K562 (cell line): ENCODE measurements at regions not wholly inside any gene's neighbourhood (a gene's known extent, or its start where the extent isn't known, plus 50 kb on each side); places are given as distances from the start of the nearest gene placed in this dataset.
"Not testable (repeated sequence)": the region's sequence is repeated elsewhere in the genome, so short reads cannot be mapped to it uniquely, and the experiment has no call there.

Experiments
- ATAC-seq: fragments of 200-7000 bp; cut with Tn5 transposase; 3 replicates; pipeline ENCODE4 v1.9.1; 2020; ENCODE audit warnings: moderate library complexity
- BruUV-seq: library from RNA; stranded (reverse); fragments of 400-500 nt; replicated peaks from 2 replicates; lab custom pipeline; 2021; lab: Mats Ljungman, UMichigan
- CTCF ChIA-PET: fragments of 300-600 bp; formaldehyde crosslinking; extraction: SDS; loops from one replicate; lab custom pipeline; 2021; ENCODE audit warnings: low intra/inter-chr PET ratio; lab: Yijun Ruan, JAX
- POLR2A ChIA-PET: fragments of 300-600, 350-650 bp; sonication (Branson Sonifier 250); formaldehyde crosslinking; extraction: SDS; loops from one replicate; lab custom pipeline; 2021; ENCODE audit warnings: antibody characterized with exemption, inconsistent platforms; lab: Yijun Ruan, JAX
- DNase-seq, 4 experiments: peaks; one replicate each; pipeline versions ENCODE4 v3.0.0 to v3.0.0-alpha.2; 2011 to 2018; ENCODE audit warnings: low spot score in 3 of 4, mixed read lengths in 3 of 4; ENCODE audit errors: extremely low read depth in 1 of 4
- FAIRE-seq: peaks from 2 replicates; lab custom pipeline; 2011; peaks lifted over from hg19 to GRCh38; lab: Jason Lieb, UNC
- H2AFZ ChIP-seq: 2 replicates; pipeline ENCODE4 v1.6.0; 2011; ENCODE audit warnings: low read depth, low read length, control low read depth, inconsistent platforms
- H3K27ac ChIP-seq: fragments of 200-600 bp; 3 replicates; pipeline ENCODE4 v1.8.0; 2011; ENCODE audit warnings: low read depth, mild to moderate bottlenecking, control low read depth, inconsistent platforms, low read length, moderate library complexity, mixed read lengths; ENCODE audit errors: extremely low read depth
- H3K27me3 ChIP-seq, 2 experiments: fragments of 300-600 bp in 1 of 2; 2 replicates in 1 of 2; 3 replicates in 1 of 2; pipeline versions ENCODE4 v1.6.0 to v1.8.0; 2011; ENCODE audit warnings: inconsistent platforms in 2 of 2, low read length in 2 of 2, mild to moderate bottlenecking in 1 of 2, mixed read lengths in 1 of 2, moderate library complexity in 1 of 2; ENCODE audit not compliant: control insufficient read depth in 2 of 2, insufficient read depth in 2 of 2
- H3K36me3 ChIP-seq: fragments of 300-600 bp; 3 replicates; pipeline ENCODE4 v1.8.0; 2011; ENCODE audit warnings: mild to moderate bottlenecking, low read length, inconsistent platforms; ENCODE audit not compliant: control insufficient read depth, insufficient read depth
- H3K4me1 ChIP-seq, 2 experiments: fragments of 200-600 bp in 1 of 2; replicated peaks in 1 of 2; 2 replicates in 1 of 2; 3 replicates in 1 of 2; pipeline versions ENCODE4 v1.5.1 to v1.8.0; 2011; ENCODE audit warnings: inconsistent platforms in 2 of 2, low read length in 2 of 2, mild to moderate bottlenecking in 1 of 2, mixed read lengths in 1 of 2, moderate library complexity in 1 of 2; ENCODE audit not compliant: control insufficient read depth in 2 of 2, insufficient read depth in 2 of 2
- H3K4me2 ChIP-seq: 2 replicates; pipeline ENCODE4 v1.6.1; 2011; ENCODE audit warnings: low read length, control low read depth, inconsistent platforms, mixed read lengths; ENCODE audit not compliant: insufficient read depth
- H3K4me3 ChIP-seq: fragments of 200-600 bp; sonication (generic), shearing (Covaris generic); 2 replicates; pipeline ENCODE4 v1.5.1; 2016; ENCODE audit warnings: control low read depth, inconsistent platforms
- H3K79me2 ChIP-seq: fragments of 200-600 bp; 3 replicates; pipeline ENCODE4 v1.8.0; 2011; ENCODE audit warnings: low read length, inconsistent platforms; ENCODE audit not compliant: control insufficient read depth, insufficient read depth
- H3K9ac ChIP-seq, 2 experiments: 2 replicates each; pipeline versions ENCODE4 v1.6.0 to v1.6.1; 2011; ENCODE audit warnings: low read depth in 2 of 2, low read length in 2 of 2, control low read depth in 1 of 2, inconsistent platforms in 1 of 2, mild to moderate bottlenecking in 1 of 2, mixed read lengths in 1 of 2; ENCODE audit not compliant: insufficient read depth in 1 of 2
- H3K9me1 ChIP-seq: one replicate; pipeline ENCODE4 v1.6.0; 2011; ENCODE audit warnings: inconsistent platforms, mild to moderate bottlenecking, low read length, moderate library complexity; ENCODE audit not compliant: control insufficient read depth, insufficient read depth
- H3K9me3 ChIP-seq: replicated peaks from 2 replicates; pipeline ENCODE4 v1.5.1; 2011; ENCODE audit warnings: low read depth, low read length, inconsistent platforms; ENCODE audit not compliant: control insufficient read depth, insufficient read depth
- H4K20me1 ChIP-seq: replicated peaks from 2 replicates; pipeline ENCODE4 v1.6.1; 2011; ENCODE audit warnings: low read length, inconsistent platforms, mixed read lengths; ENCODE audit not compliant: control insufficient read depth, insufficient read depth
- ATF7 ChIP-seq: fragments of 450-650 bp; IDR thresholded peaks from 2 replicates; pipeline ENCODE4 v1.7.1; 2014; ENCODE audit warnings: mild to moderate bottlenecking, moderate library complexity
- IRF9 ChIP-seq: fragments of 450-650 bp; IDR thresholded peaks from 2 replicates; pipeline ENCODE4 v1.6.1; 2016; ENCODE audit warnings: missing biosample characterization, missing genetic modification characterization
- MTA1 ChIP-seq: fragments of 450-650 bp; IDR thresholded peaks from 2 replicates; pipeline ENCODE4 v1.6.1; 2017; ENCODE audit warnings: borderline replicate concordance
- SIX5 ChIP-seq, 2 experiments: IDR thresholded peaks; 2 replicates each; pipeline ENCODE4 v1.6.1; 2011; ENCODE audit warnings: low read length in 2 of 2, borderline replicate concordance in 1 of 2, low read depth in 1 of 2, mild to moderate bottlenecking in 1 of 2, moderate library complexity in 1 of 2; ENCODE audit not compliant: insufficient read depth in 1 of 2
- TRIM28 ChIP-seq: fragments of 450-650 bp; IDR thresholded peaks from 2 replicates; pipeline ENCODE4 v1.6.1; 2017
- USF1 ChIP-seq: sonication (generic); formaldehyde crosslinking; IDR thresholded peaks from 2 replicates; pipeline ENCODE4 v1.9.0; 2022; ENCODE audit warnings: mild to moderate bottlenecking, missing genetic modification reagents
- ZBTB40 ChIP-seq, 2 experiments: fragments of 450-650 bp in 1 of 2; sonication (generic) in 1 of 2; formaldehyde crosslinking in 1 of 2; IDR thresholded peaks; 2 replicates each; pipeline versions ENCODE4 v1.7.1 to v1.9.0; 2016 to 2022; ENCODE audit warnings: inconsistent platforms in 1 of 2, mild to moderate bottlenecking in 1 of 2, missing genetic modification reagents in 1 of 2
- whole genome bisulfite sequencing: fragments of 100-300 bp; shearing (Covaris generic); methylation state at CpG from one replicate; pipeline ENCODE4 v1.1.6; 2016; ENCODE audit warnings: low coverage, mixed read lengths; ENCODE audit not compliant: insufficient coverage; ENCODE audit errors: missing lambda C conversion rate; 5-methylcytosine and 5-hydroxymethylcytosine counted together
- in situ Hi-C: fragments of 300-500 bp; cut with MboI; formaldehyde crosslinking; loops from 4 replicates; pipeline ENCODE4 v1.15.0; 2018; ENCODE audit warnings: inconsistent platforms, mixed read lengths
- intact Hi-C: fragments of 100-400 bp; cut with micrococcal nuclease; formaldehyde crosslinking; loops from 2 replicates; pipeline ENCODE4 v1.14.2; 2022

- no peak for TF ChIP-seq ZBTB40 (IDR thresholded peaks at IDR 0.05)
- TF ChIP-seq ZBTB40 (CRISPR knock-in tag; IDR thresholded peaks at IDR 0.05) = no peak
- no peak for TF ChIP-seq MTA1
- TF ChIP-seq TRIM28 = no peak
- TF ChIP-seq ATF7 = no peak
- no peak for TF ChIP-seq SIX5 (IDR thresholded peaks at IDR 0.05; ENCODE audit: borderline replicate concordance in 1 of 2, insufficient read depth in 1 of 2, low read depth in 1 of 2, low read length in 2 of 2)
- no peak for TF ChIP-seq USF1
- TF ChIP-seq IRF9 = no peak
These were observed 578.1 kb downstream of the KCNJ18 start (continued) for GRCh38 chr17:22270381-22270780.

- H3K79me2 ChIP-seq, POLR2A ChIA-PET, in situ Hi-C loops, H2AFZ ChIP-seq, CTCF ChIA-PET, ATAC-seq, DNase-seq, H3K9me3 ChIP-seq, H3K27me3 ChIP-seq, BruUV-seq, H4K20me1 ChIP-seq, H3K27ac ChIP-seq, H3K4me1 ChIP-seq, H3K4me3 ChIP-seq, FAIRE-seq, H3K9ac ChIP-seq, intact Hi-C loops, H3K36me3 ChIP-seq, H3K4me2 ChIP-seq, H3K9me1 ChIP-seq: not testable (repeated sequence)
- 0% methylated on average over 1 of the region's 1 CpG for WGBS
These were observed 578.5 kb downstream of the KCNJ18 start for GRCh38 chr17:22270809-22271208.
